ENCODE measurements at regions not wholly inside any gene's neighbourhood (a gene's known extent, or its start where the extent isn't known, plus 50 kb on each side); places are given as distances from the start of the nearest gene placed in this dataset.

GRCh38 chr4:176970853-176971252, 178.1 kb upstream of the VEGFC start:
- Histone ChIP-seq H3K36me3 (ENCODE audit: control insufficient read depth, insufficient read depth, low read length) (no peaks in the 10 kb centered on the region), H3K27ac (ENCODE audit: low read depth, low read length, severe bottlenecking) (no peak overlapping the region), H3K4me1 (ENCODE audit: control insufficient read depth, insufficient read depth, low read length, poor library complexity, severe bottlenecking) (peaks cover 10% of the 10 kb centered on the region), H3K4me3 (ENCODE audit: extremely low read depth, insufficient read depth, low read length, poor library complexity, severe bottlenecking) (no peak overlapping the region), H3K9me3 (ENCODE audit: control insufficient read depth, low read length) (no peaks in the 10 kb centered on the region)
- WGBS, 2 experiments (ENCODE audit: insufficient coverage in 2 of 2), result 81 to 82% methylated on average over 3 of the region's 4 CpGs

DNA sequence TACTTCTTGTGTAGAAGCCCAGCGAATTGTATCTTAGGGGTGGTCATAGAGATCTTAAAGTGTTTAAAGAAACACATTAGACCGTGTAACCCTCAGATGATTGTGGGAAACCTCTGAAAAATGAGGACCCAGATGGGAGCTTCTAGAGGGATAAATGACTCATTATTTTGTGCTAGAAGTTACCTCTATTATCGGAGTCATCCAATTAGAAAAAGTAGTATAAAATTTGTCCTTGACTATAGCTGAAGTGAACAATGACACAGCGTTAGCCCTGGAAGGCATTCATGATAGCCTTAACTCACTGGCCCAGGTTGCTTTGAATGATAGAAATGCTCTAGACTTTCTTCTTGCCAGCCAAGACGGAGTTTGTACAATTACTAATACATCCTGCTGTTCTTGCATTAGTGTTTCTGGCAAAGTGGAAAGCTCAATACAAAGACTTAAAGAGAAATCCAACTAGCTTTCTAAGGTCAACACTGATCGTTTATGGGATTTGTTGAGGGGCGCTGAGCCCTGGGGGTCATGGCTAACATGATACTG, 178.9 kb upstream of the VEGFC start:
- 97 to 98% methylated on average over 5 to 7 of the region's 7 CpGs for WGBS, 2 experiments (ENCODE audit: insufficient coverage in 2 of 2)
- no peak overlapping the region for H3K4me3 ChIP-seq (ENCODE audit: extremely low read depth, insufficient read depth, low read length, poor library complexity, severe bottlenecking)
- peaks cover 8% of the 10 kb centered on the region for H3K4me1 ChIP-seq (ENCODE audit: control insufficient read depth, insufficient read depth, low read length, poor library complexity, severe bottlenecking)
- no peaks in the 10 kb centered on the region for H3K36me3 ChIP-seq (ENCODE audit: control insufficient read depth, insufficient read depth, low read length)
- no peak overlapping the region for H3K27ac ChIP-seq (ENCODE audit: low read depth, low read length, severe bottlenecking)
- no peaks in the 10 kb centered on the region for H3K9me3 ChIP-seq (ENCODE audit: control insufficient read depth, low read length)

GRCh38 chr4:176979416-176979815, 186.7 kb upstream of the VEGFC start:
- H3K36me3 ChIP-seq (ENCODE audit: control insufficient read depth, insufficient read depth, low read length), result no peaks in the 10 kb centered on the region
- no peak overlapping the region for H3K4me3 ChIP-seq (ENCODE audit: extremely low read depth, insufficient read depth, low read length, poor library complexity, severe bottlenecking)
- H3K27ac ChIP-seq (ENCODE audit: low read depth, low read length, severe bottlenecking), result no peak overlapping the region
- H3K9me3 ChIP-seq (ENCODE audit: control insufficient read depth, low read length), result peaks cover 4% of the 10 kb centered on the region
- no peaks in the 10 kb centered on the region for H3K4me1 ChIP-seq (ENCODE audit: control insufficient read depth, insufficient read depth, low read length, poor library complexity, severe bottlenecking)
- WGBS, 2 experiments (ENCODE audit: insufficient coverage in 2 of 2), result 100% methylated on average over 1 of the region's 1 CpG

- H3K36me3 ChIP-seq (ENCODE audit: control insufficient read depth, insufficient read depth, low read length), result no peaks in the 10 kb centered on the region
- no peak overlapping the region for H3K4me3 ChIP-seq (ENCODE audit: extremely low read depth, insufficient read depth, low read length, poor library complexity, severe bottlenecking)
- peaks cover 4% of the 10 kb centered on the region for H3K9me3 ChIP-seq (ENCODE audit: control insufficient read depth, low read length)
- H3K27ac ChIP-seq (ENCODE audit: low read depth, low read length, severe bottlenecking), result no peak overlapping the region
- H3K4me1 ChIP-seq (ENCODE audit: control insufficient read depth, insufficient read depth, low read length, poor library complexity, severe bottlenecking), result no peaks in the 10 kb centered on the region
Measured at GRCh38 chr4:176981074-176981473, 188.4 kb upstream of the VEGFC start.

DNA sequence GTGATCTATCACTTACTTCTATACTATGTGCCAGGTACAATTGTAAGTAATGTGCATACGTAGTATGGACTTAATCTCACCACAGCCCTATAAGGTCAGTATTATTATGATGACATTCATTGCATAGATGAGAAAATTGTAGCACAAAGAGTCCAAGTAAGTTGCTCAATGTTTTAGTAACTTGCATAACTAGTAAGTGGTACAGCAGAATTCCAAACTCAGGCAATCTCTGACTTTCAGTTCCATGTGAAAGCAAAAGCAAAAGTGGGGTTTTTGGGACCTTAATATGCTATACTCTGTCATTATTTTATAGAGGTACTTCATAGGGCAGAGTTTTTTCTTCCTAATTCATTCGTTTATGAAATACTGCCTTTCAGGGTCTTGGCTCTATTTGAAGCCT, 188.8 kb upstream of the VEGFC start:
- Histone ChIP-seq H3K9me3 (ENCODE audit: control insufficient read depth, low read length) (peaks cover 4% of the 10 kb centered on the region), H3K4me1 (ENCODE audit: control insufficient read depth, insufficient read depth, low read length, poor library complexity, severe bottlenecking) (no peaks in the 10 kb centered on the region), H3K4me3 (ENCODE audit: extremely low read depth, insufficient read depth, low read length, poor library complexity, severe bottlenecking) (no peak overlapping the region), H3K36me3 (ENCODE audit: control insufficient read depth, insufficient read depth, low read length) (no peaks in the 10 kb centered on the region), H3K27ac (ENCODE audit: low read depth, low read length, severe bottlenecking) (no peak overlapping the region)
- WGBS, 2 experiments (ENCODE audit: insufficient coverage in 2 of 2), result no CpG with 5 or more reads among the region's 2 CpGs

- no peak overlapping the region for H3K4me3 ChIP-seq (ENCODE audit: extremely low read depth, insufficient read depth, low read length, poor library complexity, severe bottlenecking)
- H3K27ac ChIP-seq (ENCODE audit: low read depth, low read length, severe bottlenecking), result no peak overlapping the region
- WGBS, 2 experiments (ENCODE audit: insufficient coverage in 2 of 2), result no CpG with 5 or more reads among the region's 1 CpG
- H3K4me1 ChIP-seq (ENCODE audit: control insufficient read depth, insufficient read depth, low read length, poor library complexity, severe bottlenecking), result no peaks in the 10 kb centered on the region
- H3K9me3 ChIP-seq (ENCODE audit: control insufficient read depth, low read length), result no peaks in the 10 kb centered on the region
- H3K36me3 ChIP-seq (ENCODE audit: control insufficient read depth, insufficient read depth, low read length), result no peaks in the 10 kb centered on the region
Measured at GRCh38 chr4:176988226-176988625, 195.5 kb upstream of the VEGFC start.

- Histone ChIP-seq H3K36me3 (ENCODE audit: control insufficient read depth, insufficient read depth, low read length) (no peaks in the 10 kb centered on the region), H3K4me3 (ENCODE audit: extremely low read depth, insufficient read depth, low read length, poor library complexity, severe bottlenecking) (no peak overlapping the region), H3K27ac (ENCODE audit: low read depth, low read length, severe bottlenecking) (no peak overlapping the region), H3K4me1 (ENCODE audit: control insufficient read depth, insufficient read depth, low read length, poor library complexity, severe bottlenecking) (no peaks in the 10 kb centered on the region), H3K9me3 (ENCODE audit: control insufficient read depth, low read length) (no peaks in the 10 kb centered on the region)
- WGBS, 2 experiments (ENCODE audit: insufficient coverage in 2 of 2), result no CpG with 5 or more reads among the region's 1 CpG
Measured at GRCh38 chr4:176989186-176989585, 196.5 kb upstream of the VEGFC start.

GRCh38 chr4:176999935-177000543, 207.3 kb upstream of the VEGFC start:
- Histone ChIP-seq H3K27ac (ENCODE audit: low read depth, low read length, severe bottlenecking) (no peak overlapping the region), H3K9me3 (ENCODE audit: control insufficient read depth, low read length) (peaks cover 3% of the 10 kb centered on the region), H3K4me3 (ENCODE audit: extremely low read depth, insufficient read depth, low read length, poor library complexity, severe bottlenecking) (no peak overlapping the region), H3K4me1 (ENCODE audit: control insufficient read depth, insufficient read depth, low read length, poor library complexity, severe bottlenecking) (peaks cover 6% of the 10 kb centered on the region), H3K36me3 (ENCODE audit: control insufficient read depth, insufficient read depth, low read length) (no peaks in the 10 kb centered on the region)
- no CpG with 5 or more reads among the region's 2 CpGs for WGBS, 2 experiments (ENCODE audit: insufficient coverage in 2 of 2)

- no peak overlapping the region for H3K4me3 ChIP-seq (ENCODE audit: extremely low read depth, insufficient read depth, low read length, poor library complexity, severe bottlenecking)
- H3K9me3 ChIP-seq (ENCODE audit: control insufficient read depth, low read length), result peaks cover 3% of the 10 kb centered on the region
- WGBS, 2 experiments (ENCODE audit: insufficient coverage in 2 of 2), result 100% methylated on average over 1 of the region's 3 CpGs; no CpG with 5 or more reads in 1 of the 2 experiments
- no peaks in the 10 kb centered on the region for H3K36me3 ChIP-seq (ENCODE audit: control insufficient read depth, insufficient read depth, low read length)
- H3K4me1 ChIP-seq (ENCODE audit: control insufficient read depth, insufficient read depth, low read length, poor library complexity, severe bottlenecking), result peaks cover 6% of the 10 kb centered on the region
- H3K27ac ChIP-seq (ENCODE audit: low read depth, low read length, severe bottlenecking), result no peak overlapping the region
Measured at GRCh38 chr4:177001271-177002175, 208.8 kb upstream of the VEGFC start.

- Histone ChIP-seq H3K36me3 (ENCODE audit: control insufficient read depth, insufficient read depth, low read length) (no peaks in the 10 kb centered on the region), H3K9me3 (ENCODE audit: control insufficient read depth, low read length) (no peaks in the 10 kb centered on the region), H3K4me1 (ENCODE audit: control insufficient read depth, insufficient read depth, low read length, poor library complexity, severe bottlenecking) (peaks cover 6% of the 10 kb centered on the region), H3K27ac (ENCODE audit: low read depth, low read length, severe bottlenecking) (no peak overlapping the region), H3K4me3 (ENCODE audit: extremely low read depth, insufficient read depth, low read length, poor library complexity, severe bottlenecking) (no peak overlapping the region)
- 75 to 90% methylated on average over 2 to 3 of the region's 3 CpGs for WGBS, 2 experiments (ENCODE audit: insufficient coverage in 2 of 2)
Measured at GRCh38 chr4:177005674-177006230, 213.0 kb upstream of the VEGFC start.

DNA sequence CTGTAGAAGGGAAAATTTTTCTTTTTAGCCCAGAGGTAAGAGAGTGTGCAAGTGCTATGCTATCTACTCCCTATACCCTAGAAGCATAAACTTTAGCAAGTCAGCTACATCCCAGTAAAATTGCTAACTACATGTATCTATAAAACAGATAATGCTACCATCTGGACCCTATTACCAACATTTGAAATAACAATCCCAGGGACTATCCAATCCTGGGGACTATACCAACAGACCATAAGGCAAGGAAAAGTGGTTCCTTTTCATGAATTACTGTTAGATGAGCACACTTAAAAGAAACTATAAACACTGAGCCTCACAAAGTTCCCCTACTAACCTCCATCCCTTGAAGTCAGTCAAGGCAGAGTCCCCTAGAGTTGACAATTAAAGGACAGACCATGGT, 213.6 kb upstream of the VEGFC start:
- H3K36me3 ChIP-seq (ENCODE audit: control insufficient read depth, insufficient read depth, low read length), result no peaks in the 10 kb centered on the region
- H3K4me1 ChIP-seq (ENCODE audit: control insufficient read depth, insufficient read depth, low read length, poor library complexity, severe bottlenecking), result peaks cover 2% of the 10 kb centered on the region
- H3K4me3 ChIP-seq (ENCODE audit: extremely low read depth, insufficient read depth, low read length, poor library complexity, severe bottlenecking), result no peak overlapping the region
- no peaks in the 10 kb centered on the region for H3K9me3 ChIP-seq (ENCODE audit: control insufficient read depth, low read length)
- H3K27ac ChIP-seq (ENCODE audit: low read depth, low read length, severe bottlenecking), result no peak overlapping the region

All from mesodermal cell (in vitro differentiated cells).